BJ (cell line): ENCODE measurements at regions not wholly inside any gene's neighbourhood (a gene's known extent, or its start where the extent isn't known, plus 50 kb on each side); places are given as distances from the start of the nearest gene placed in this dataset.

ENCODE experiments used
- CTCF ChIA-PET: fragments of 350-600 bp; formaldehyde crosslinking; extraction: SDS; loops from one replicate; lab custom pipeline; 2021; ENCODE audit warnings: antibody characterized with exemption, inconsistent platforms; lab: Yijun Ruan, JAX
- POLR2A ChIA-PET: fragments of 300-600 bp; sonication (Branson Sonifier 250); formaldehyde crosslinking; extraction: SDS; loops from one replicate; lab custom pipeline; 2021; ENCODE audit warnings: antibody characterized with exemption; lab: Charles Lee
- DNase-seq: peaks from one replicate; pipeline ENCODE4 v3.0.0-alpha.2; 2011; ENCODE audit warnings: low read depth
- H3K27me3 ChIP-seq: 2 replicates; pipeline ENCODE4 v1.6.0; 2011; ENCODE audit warnings: low read length; ENCODE audit not compliant: control insufficient read depth, insufficient read depth
- H3K36me3 ChIP-seq: 2 replicates; pipeline ENCODE4 v1.5.1; 2011; ENCODE audit warnings: low read length; ENCODE audit not compliant: control insufficient read depth, insufficient read depth
- H3K4me3 ChIP-seq: 2 replicates; pipeline ENCODE4 v1.5.1; 2011; ENCODE audit warnings: low read depth, mild to moderate bottlenecking, control low read depth, low read length
- TF ChIP-seq, protein P1 (sequence below): IDR thresholded peaks from 2 replicates; pipeline ENCODE4 v1.5.1; 2011; ENCODE audit warnings: low read depth, mild to moderate bottlenecking, control low read depth, inconsistent platforms, low read length, moderate library complexity; ENCODE audit not compliant: insufficient read depth

DNA sequence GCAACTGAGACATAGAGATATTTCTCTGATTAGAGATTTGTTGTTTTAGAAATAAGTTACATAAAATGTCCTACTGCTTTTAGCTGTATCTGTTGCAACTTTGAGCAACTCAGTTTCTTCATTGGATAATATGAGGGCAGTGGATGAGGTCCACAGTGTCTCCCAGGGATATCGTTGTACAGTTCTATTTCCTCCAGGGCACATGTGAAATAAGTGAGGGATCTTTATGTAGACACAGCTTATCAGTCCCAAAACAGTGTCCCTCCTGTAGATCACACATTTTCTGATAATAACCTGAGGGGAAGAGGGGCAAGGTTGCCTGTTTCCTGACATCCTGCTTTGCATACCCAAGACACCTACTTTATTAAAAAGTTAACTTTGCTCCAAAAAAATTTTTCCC is 1231.2 kb upstream of the ZEB2 start:
- TF ChIP-seq, protein P1, sequence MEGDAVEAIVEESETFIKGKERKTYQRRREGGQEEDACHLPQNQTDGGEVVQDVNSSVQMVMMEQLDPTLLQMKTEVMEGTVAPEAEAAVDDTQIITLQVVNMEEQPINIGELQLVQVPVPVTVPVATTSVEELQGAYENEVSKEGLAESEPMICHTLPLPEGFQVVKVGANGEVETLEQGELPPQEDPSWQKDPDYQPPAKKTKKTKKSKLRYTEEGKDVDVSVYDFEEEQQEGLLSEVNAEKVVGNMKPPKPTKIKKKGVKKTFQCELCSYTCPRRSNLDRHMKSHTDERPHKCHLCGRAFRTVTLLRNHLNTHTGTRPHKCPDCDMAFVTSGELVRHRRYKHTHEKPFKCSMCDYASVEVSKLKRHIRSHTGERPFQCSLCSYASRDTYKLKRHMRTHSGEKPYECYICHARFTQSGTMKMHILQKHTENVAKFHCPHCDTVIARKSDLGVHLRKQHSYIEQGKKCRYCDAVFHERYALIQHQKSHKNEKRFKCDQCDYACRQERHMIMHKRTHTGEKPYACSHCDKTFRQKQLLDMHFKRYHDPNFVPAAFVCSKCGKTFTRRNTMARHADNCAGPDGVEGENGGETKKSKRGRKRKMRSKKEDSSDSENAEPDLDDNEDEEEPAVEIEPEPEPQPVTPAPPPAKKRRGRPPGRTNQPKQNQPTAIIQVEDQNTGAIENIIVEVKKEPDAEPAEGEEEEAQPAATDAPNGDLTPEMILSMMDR = no peak
- ChIA-PET CTCF (interaction anchor here (0.7 to 1.1 kb wide), 2 partner anchors 969 to 1229 kb away, joined by 3 read pairs; no protein-coding TSS in a partner anchor), POLR2A (no interaction called here)

DNA sequence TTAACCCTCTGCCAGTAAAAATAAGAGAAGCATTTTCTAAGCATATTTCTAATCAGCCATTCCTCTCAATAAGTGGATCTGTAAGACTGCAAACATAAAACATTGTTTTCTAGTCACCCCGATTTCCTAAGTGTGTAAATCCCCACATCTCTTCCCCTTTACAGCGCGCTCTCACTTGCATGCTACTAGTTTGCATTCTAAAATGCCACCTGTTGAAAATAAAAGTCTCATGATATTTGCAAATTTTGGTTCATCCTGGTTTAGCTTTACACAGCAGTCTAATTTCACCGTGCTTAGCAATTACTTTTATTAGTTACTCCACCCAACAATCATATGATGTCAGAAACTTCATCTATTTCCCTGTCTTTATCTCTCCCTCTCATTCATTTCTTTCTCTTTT is 1230.7 kb upstream of the ZEB2 start:
- Histone ChIP-seq H3K4me3 (no peak overlapping the region), H3K27me3 (no peaks in the 10 kb centered on the region), H3K36me3 (no peaks in the 10 kb centered on the region)
- ChIA-PET CTCF (interaction anchor here (1.1 kb wide), 1 partner anchor 1229 kb away, joined by 3 read pairs; no protein-coding TSS in a partner anchor), POLR2A (interaction anchor here (0.6 kb wide), 1 partner anchor 17 kb away, joined by 3 read pairs; no protein-coding TSS in a partner anchor)
- no peak for DNase-seq
- TF ChIP-seq, protein P1 = no peak

More for the DNA sequence above, 1231.2 kb upstream of the ZEB2 start:
- DNase-seq = no peak
- Histone ChIP-seq H3K27me3 (no peaks in the 10 kb centered on the region), H3K4me3 (no peak overlapping the region), H3K36me3 (no peaks in the 10 kb centered on the region)

DNA sequence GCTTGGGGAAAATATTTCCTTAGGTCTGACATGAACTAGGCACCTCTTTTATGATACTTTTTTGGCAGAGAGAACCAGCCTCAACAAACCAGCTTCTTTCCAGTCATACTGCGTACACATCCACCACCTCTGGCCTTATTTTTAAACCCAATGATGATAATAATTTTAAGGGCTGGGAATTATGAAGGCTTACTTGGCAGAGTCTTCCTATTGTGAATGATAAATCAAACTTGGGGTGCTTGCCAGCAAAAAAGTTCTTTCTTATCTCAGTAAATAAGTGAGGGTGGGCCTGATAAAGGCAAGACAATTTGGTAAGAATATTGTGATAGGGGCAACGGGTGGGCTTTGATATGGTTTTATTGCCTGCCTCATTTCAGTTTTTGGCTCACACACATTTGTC is 1230.2 kb upstream of the ZEB2 start:
- no peak for DNase-seq
- no peak overlapping the region for H3K4me3 ChIP-seq
- TF ChIP-seq, protein P1 = no peak
- no peaks in the 10 kb centered on the region for H3K27me3 ChIP-seq
- CTCF ChIA-PET = no interaction called here
- no peaks in the 10 kb centered on the region for H3K36me3 ChIP-seq
- POLR2A ChIA-PET = interaction anchor here (0.6 kb wide), 1 partner anchor 17 kb away, joined by 3 read pairs; no protein-coding TSS in a partner anchor

DNA sequence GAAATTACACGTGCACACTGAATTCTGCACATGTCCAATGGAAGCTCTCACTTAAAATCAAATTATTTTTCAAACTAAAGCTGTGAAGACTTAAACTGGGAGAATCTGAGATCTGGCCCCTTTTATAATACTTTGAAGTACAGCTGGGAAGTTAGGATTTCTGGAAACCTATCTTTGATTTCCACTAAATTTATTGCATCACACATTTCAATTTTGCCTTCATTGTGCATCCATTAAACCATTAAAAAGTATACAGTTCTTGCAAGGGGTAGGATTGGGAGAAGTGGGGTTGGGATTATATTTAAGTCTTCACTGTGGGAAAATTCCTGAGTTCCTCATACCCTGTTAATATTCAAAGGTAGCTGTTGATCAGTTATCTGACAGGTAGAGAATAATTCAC is 1229.6 kb upstream of the ZEB2 start:
- TF ChIP-seq, protein P1 = no peak
- DNase-seq = no peak
- ChIA-PET CTCF (interaction anchor here (0.7 kb wide), 1 partner anchor 80 kb away, joined by 4 read pairs; no protein-coding TSS in a partner anchor), POLR2A (no interaction called here)
- Histone ChIP-seq H3K27me3 (no peaks in the 10 kb centered on the region), H3K36me3 (no peaks in the 10 kb centered on the region), H3K4me3 (no peak overlapping the region)

DNA sequence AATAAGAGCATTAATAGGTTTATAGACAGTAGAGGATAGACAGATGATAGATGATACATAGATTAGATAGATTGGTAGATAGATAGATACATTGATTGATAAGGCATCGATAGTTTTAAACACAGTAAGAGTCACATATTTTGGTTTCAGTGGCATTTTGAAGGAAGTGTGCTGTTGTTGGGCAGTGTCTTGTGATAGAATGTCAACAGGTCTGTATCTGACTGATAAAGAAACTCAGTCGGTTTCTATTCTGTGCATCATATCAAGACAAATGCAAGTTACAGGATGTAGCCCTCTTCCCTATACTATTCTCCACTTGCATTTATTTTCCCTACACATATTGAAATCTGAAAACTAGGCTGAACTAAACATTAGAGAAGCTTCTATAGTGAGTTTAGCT is 1229.0 kb upstream of the ZEB2 start:
- no peak overlapping the region for H3K4me3 ChIP-seq
- no peaks in the 10 kb centered on the region for H3K27me3 ChIP-seq
- DNase-seq = no peak
- ChIA-PET POLR2A (no interaction called here), CTCF (no interaction called here)
- TF ChIP-seq, protein P1 = no peak
- H3K36me3 ChIP-seq = no peaks in the 10 kb centered on the region
